ENCODE measurements at regions not wholly inside any gene's neighbourhood (a gene's known extent, or its start where the extent isn't known, plus 50 kb on each side); places are given as distances from the start of the nearest gene placed in this dataset.

- DNase-seq: no peak
These were observed 59.4 kb upstream of the ASIC2 start for GRCh38 chr17:33352526-33352925.

- no peak for DNase-seq
These were observed 63.2 kb upstream of the ASIC2 start for GRCh38 chr17:33356266-33356665.

GRCh38 chr17:33363475-33363874, 70.4 kb upstream of the ASIC2 start:
- no peak for DNase-seq

GRCh38 chr17:33366960-33367359, 73.9 kb upstream of the ASIC2 start:
- no peak for DNase-seq

GRCh38 chr17:33369149-33369548, 76.1 kb upstream of the ASIC2 start:
- no peak for DNase-seq

GRCh38 chr17:33369876-33370275, 76.8 kb upstream of the ASIC2 start:
- DNase-seq: no peak

- DNase-seq: no peak
These were observed 77.3 kb upstream of the ASIC2 start for GRCh38 chr17:33370401-33370800.

GRCh38 chr17:33371377-33371776, 78.3 kb upstream of the ASIC2 start:
- no peak for DNase-seq

GRCh38 chr17:33373273-33373672, 80.2 kb upstream of the ASIC2 start:
- no peak for DNase-seq

GRCh38 chr17:33375103-33375502, 82.0 kb upstream of the ASIC2 start:
- DNase-seq: no peak

- DNase-seq: no peak
These were observed 82.7 kb upstream of the ASIC2 start for GRCh38 chr17:33375783-33376182.

GRCh38 chr17:33377837-33378595, 84.9 kb upstream of the ASIC2 start:
- DNase-seq: no peak

- no peak for DNase-seq
These were observed 88.1 kb upstream of the ASIC2 start for GRCh38 chr17:33381201-33381600.

- no peak for DNase-seq
These were observed 90.5 kb upstream of the ASIC2 start for GRCh38 chr17:33383488-33384023.

- no peak for DNase-seq
These were observed 92.0 kb upstream of the ASIC2 start for GRCh38 chr17:33385133-33385532.

- no peak for DNase-seq
These were observed 92.6 kb upstream of the ASIC2 start for GRCh38 chr17:33385713-33386112.

GRCh38 chr17:33387406-33387805, 94.3 kb upstream of the ASIC2 start:
- DNase-seq: no peak

GRCh38 chr17:33389504-33390135, 96.5 kb upstream of the ASIC2 start:
- no peak for DNase-seq

GRCh38 chr17:33390479-33391176, 97.5 kb upstream of the ASIC2 start:
- no peak for DNase-seq

GRCh38 chr17:33396818-33397217, 103.7 kb upstream of the ASIC2 start:
- DNase-seq: no peak

- DNase-seq: no peak
These were observed 105.3 kb upstream of the ASIC2 start for GRCh38 chr17:33398386-33398785.

- no peak for DNase-seq
These were observed 108.2 kb upstream of the ASIC2 start for GRCh38 chr17:33401249-33401648.

GRCh38 chr17:33403194-33403593, 110.1 kb upstream of the ASIC2 start:
- DNase-seq: no peak
